ENCODE measurements at regions not wholly inside any gene's neighbourhood (a gene's known extent, or its start where the extent isn't known, plus 50 kb on each side); places are given as distances from the start of the nearest gene placed in this dataset.

GRCh38 chr6:119728935-119729334 lies 379.4 kb upstream of the MAN1A1 start:
- TF ChIP-seq CTCF (IDR thresholded peaks at IDR 0.05) (no peak), POLR2A (IDR thresholded peaks at IDR 0.05) (no peak), EP300 (IDR thresholded peaks at IDR 0.05) (no peak)

All from tibial nerve (tissue), 4 donors.